ENCODE measurements at regions not wholly inside any gene's neighbourhood (a gene's known extent, or its start where the extent isn't known, plus 50 kb on each side); places are given as distances from the start of the nearest gene placed in this dataset.
"Not testable (repeated sequence)": the region's sequence is repeated elsewhere in the genome, so short reads cannot be mapped to it uniquely, and the experiment has no call there.

GRCh38 chr3:72028307-72028706 is 243.4 kb upstream of the PROK2 start:
- intact Hi-C loops (cut with micrococcal nuclease; ENCODE audit: unreplicated experiment); POLR2A ChIA-PET (ENCODE audit: unreplicated experiment); DNase-seq; H3K27ac ChIP-seq; H4K20me1 ChIP-seq (ENCODE audit: insufficient read depth); H3K4me2 ChIP-seq; H3K9me3 ChIP-seq (ENCODE audit: insufficient read depth, low read depth); H3K79me2 ChIP-seq (ENCODE audit: low read depth); H3K4me3 ChIP-seq; BruUV-seq (replicated peaks); H3K36me3 ChIP-seq (ENCODE audit: low read depth); H3K4me1 ChIP-seq (replicated peaks; ENCODE audit: insufficient read depth); CTCF ChIA-PET; H3F3A ChIP-seq (ENCODE audit: insufficient read depth, low read depth); H3K9me2 ChIP-seq (ENCODE audit: insufficient read depth); H3K27me3 ChIP-seq (ENCODE audit: insufficient read depth, low read depth); H2AFZ ChIP-seq: not testable (repeated sequence)

- intact Hi-C loops (cut with micrococcal nuclease; ENCODE audit: unreplicated experiment); H2AFZ ChIP-seq; CTCF ChIA-PET; BruUV-seq (replicated peaks); H3K9me2 ChIP-seq (ENCODE audit: insufficient read depth); H3K27me3 ChIP-seq (ENCODE audit: insufficient read depth, low read depth); H3K4me3 ChIP-seq; DNase-seq; H3K36me3 ChIP-seq (ENCODE audit: low read depth); POLR2A ChIA-PET (ENCODE audit: unreplicated experiment); H3K79me2 ChIP-seq (ENCODE audit: low read depth); H3F3A ChIP-seq (ENCODE audit: insufficient read depth, low read depth); H3K4me1 ChIP-seq (replicated peaks; ENCODE audit: insufficient read depth); H4K20me1 ChIP-seq (ENCODE audit: insufficient read depth); H3K4me2 ChIP-seq; H3K27ac ChIP-seq; H3K9me3 ChIP-seq (ENCODE audit: insufficient read depth, low read depth): not testable (repeated sequence)
These were observed 242.8 kb upstream of the PROK2 start for GRCh38 chr3:72027728-72028127.

DNA sequence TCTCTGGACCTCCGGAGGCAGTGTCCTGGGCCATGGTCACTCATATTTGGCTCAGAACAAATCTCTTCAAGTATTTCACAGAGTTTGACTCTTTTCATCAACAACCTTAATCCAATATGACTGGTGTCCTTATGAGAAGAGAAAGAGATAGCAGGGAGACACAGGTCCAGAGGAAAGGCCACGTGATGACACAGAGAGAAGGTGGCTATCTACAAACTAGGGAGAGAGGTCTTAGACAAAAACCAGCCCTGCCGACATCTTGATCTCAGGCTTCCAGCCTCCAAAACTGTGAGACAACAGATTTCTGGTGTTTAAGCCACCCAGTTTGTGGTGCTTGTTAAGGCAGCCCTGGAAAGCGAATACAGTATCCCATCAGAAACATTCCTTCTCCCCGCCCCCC is 237.1 kb upstream of the PROK2 start:
- no peaks in the 10 kb centered on the region for H3K79me2 ChIP-seq (ENCODE audit: low read depth)
- H3F3A ChIP-seq (ENCODE audit: insufficient read depth, low read depth) = no peaks in the 10 kb centered on the region
- no peaks in the 10 kb centered on the region for H3K9me3 ChIP-seq (ENCODE audit: insufficient read depth, low read depth)
- no peak overlapping the region for H3K4me2 ChIP-seq
- H2AFZ ChIP-seq = no peak overlapping the region
- CTCF ChIA-PET = no interaction called here
- H3K4me3 ChIP-seq = no peak overlapping the region
- no peak for TF ChIP-seq CTCF (conservative IDR thresholded peaks at IDR 0.05)
- TF ChIP-seq EZH2 (IDR thresholded peaks at IDR 0.05; ENCODE audit: low read depth) = no peak
- no peaks in the 10 kb centered on the region for H3K27me3 ChIP-seq (ENCODE audit: insufficient read depth, low read depth)
- no peak overlapping the region for H3K27ac ChIP-seq
- DNase-seq = no peak
- H3K4me1 ChIP-seq (replicated peaks; ENCODE audit: insufficient read depth) = no peaks in the 10 kb centered on the region
- no peaks in the 10 kb centered on the region for H3K9me2 ChIP-seq (ENCODE audit: insufficient read depth)
- no peaks in the 10 kb centered on the region for H3K36me3 ChIP-seq (ENCODE audit: low read depth)
- POLR2A ChIA-PET (ENCODE audit: unreplicated experiment) = no interaction called here
- intact Hi-C loops (cut with micrococcal nuclease; ENCODE audit: unreplicated experiment) = no loop called here
- H4K20me1 ChIP-seq (ENCODE audit: insufficient read depth) = no peaks in the 10 kb centered on the region
- no TSS peak for BruUV-seq (replicated peaks)

- no peak for DNase-seq
- no TSS peak for BruUV-seq (replicated peaks)
- H3K79me2 ChIP-seq (ENCODE audit: low read depth) = no peaks in the 10 kb centered on the region
- no peaks in the 10 kb centered on the region for H3F3A ChIP-seq (ENCODE audit: insufficient read depth, low read depth)
- H3K4me1 ChIP-seq (replicated peaks; ENCODE audit: insufficient read depth) = no peaks in the 10 kb centered on the region
- TF ChIP-seq CTCF (conservative IDR thresholded peaks at IDR 0.05) (no peak), EZH2 (IDR thresholded peaks at IDR 0.05; ENCODE audit: low read depth) (no peak)
- H3K9me2 ChIP-seq (ENCODE audit: insufficient read depth) = no peaks in the 10 kb centered on the region
- H3K27ac ChIP-seq = no peak overlapping the region
- no peak overlapping the region for H3K4me2 ChIP-seq
- no peaks in the 10 kb centered on the region for H4K20me1 ChIP-seq (ENCODE audit: insufficient read depth)
- H3K27me3 ChIP-seq (ENCODE audit: insufficient read depth, low read depth) = no peaks in the 10 kb centered on the region
- intact Hi-C loops (cut with micrococcal nuclease; ENCODE audit: unreplicated experiment) = no loop called here
- no peaks in the 10 kb centered on the region for H3K36me3 ChIP-seq (ENCODE audit: low read depth)
- CTCF ChIA-PET = no interaction called here
- POLR2A ChIA-PET (ENCODE audit: unreplicated experiment) = no interaction called here
- H3K9me3 ChIP-seq (ENCODE audit: insufficient read depth, low read depth) = no peaks in the 10 kb centered on the region
- no peak overlapping the region for H2AFZ ChIP-seq
- no peak overlapping the region for H3K4me3 ChIP-seq
These were observed 236.6 kb upstream of the PROK2 start for GRCh38 chr3:72021531-72021930.
